SJSA1 (cell line): ENCODE measurements at regions not wholly inside any gene's neighbourhood (a gene's known extent, or its start where the extent isn't known, plus 50 kb on each side); places are given as distances from the start of the nearest gene placed in this dataset.
"Not testable (repeated sequence)": the region's sequence is repeated elsewhere in the genome, so short reads cannot be mapped to it uniquely, and the experiment has no call there.

Experiments used
- DNase-seq, 2 experiments: peaks; one replicate each; pipeline ENCODE4 v3.0.0-alpha.2; 2015 to 2020; ENCODE audit warnings: low spot score in 2 of 2, low read depth in 1 of 2
- H3K27ac ChIP-seq: fragments of 250-450 bp; sonication (Bioruptor Pico); 2 replicates; pipeline ENCODE4 v1.5.1; 2020; ENCODE audit warnings: mild to moderate bottlenecking, moderate library complexity
- H3K27me3 ChIP-seq: fragments of 250-450 bp; sonication (Bioruptor Pico); replicated peaks from 2 replicates; pipeline ENCODE4 v1.5.1; 2020; ENCODE audit warnings: mild to moderate bottlenecking, moderate library complexity
- H3K36me3 ChIP-seq: fragments of 250-450 bp; sonication (Bioruptor Pico); 2 replicates; pipeline ENCODE4 v1.5.1; 2020; ENCODE audit warnings: mild to moderate bottlenecking
- H3K4me1 ChIP-seq: fragments of 250-450 bp; sonication (Bioruptor Pico); replicated peaks from 2 replicates; pipeline ENCODE4 v1.6.1; 2021; ENCODE audit warnings: mild to moderate bottlenecking
- H3K4me3 ChIP-seq: fragments of 250-450 bp; sonication (Bioruptor Pico); 2 replicates; pipeline ENCODE4 v1.5.1; 2020; ENCODE audit warnings: mild to moderate bottlenecking
- H3K9me3 ChIP-seq: fragments of 250-450 bp; sonication (Bioruptor Pico); replicated peaks from 2 replicates; pipeline ENCODE4 v1.5.1; 2020; ENCODE audit warnings: mild to moderate bottlenecking

DNA sequence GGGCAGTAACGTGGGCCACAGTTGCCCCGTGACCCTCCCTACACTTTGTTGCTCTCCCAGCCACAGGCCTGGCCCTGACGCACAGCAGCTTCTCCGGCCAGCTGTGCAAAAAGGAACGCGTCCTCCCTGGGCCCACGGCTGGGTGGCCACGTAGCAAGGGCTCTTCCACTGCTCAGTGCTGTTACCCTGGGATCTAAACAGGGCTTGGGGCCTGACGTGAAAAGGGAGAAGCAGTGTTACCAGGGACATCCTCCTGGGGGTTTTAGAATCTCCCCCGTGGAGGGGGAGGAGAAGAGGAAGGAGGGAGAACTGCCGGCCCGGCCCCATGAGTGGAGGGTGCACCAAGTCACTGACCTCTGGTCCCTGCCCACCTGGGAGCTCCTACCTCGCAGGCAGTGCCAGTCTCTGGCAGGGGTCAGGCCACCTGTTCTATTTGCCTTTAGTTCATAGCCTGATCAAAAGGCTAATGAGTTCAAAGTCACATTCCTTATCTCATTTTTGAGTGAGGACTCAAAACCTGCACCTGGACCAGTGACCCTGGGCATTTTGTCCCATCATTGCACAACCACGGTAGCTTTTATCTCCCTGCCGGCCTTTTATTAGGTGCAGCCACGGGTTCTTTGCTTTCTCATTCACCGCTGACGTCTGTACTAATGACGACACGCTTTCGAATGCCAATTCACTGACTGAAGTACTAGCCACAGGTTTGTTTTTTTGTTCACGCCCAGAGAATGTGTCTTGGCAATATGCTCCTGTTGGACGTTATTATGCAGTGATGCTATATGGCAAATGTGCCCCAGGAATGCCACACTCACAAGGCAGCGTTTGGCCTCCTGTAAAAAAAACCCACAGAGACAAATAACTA lies 4424.6 kb upstream of the TPTE start:
- not testable (repeated sequence) for H3K4me1 ChIP-seq, H3K36me3 ChIP-seq, H3K9me3 ChIP-seq, DNase-seq, H3K27ac ChIP-seq, H3K27me3 ChIP-seq, H3K4me3 ChIP-seq

DNA sequence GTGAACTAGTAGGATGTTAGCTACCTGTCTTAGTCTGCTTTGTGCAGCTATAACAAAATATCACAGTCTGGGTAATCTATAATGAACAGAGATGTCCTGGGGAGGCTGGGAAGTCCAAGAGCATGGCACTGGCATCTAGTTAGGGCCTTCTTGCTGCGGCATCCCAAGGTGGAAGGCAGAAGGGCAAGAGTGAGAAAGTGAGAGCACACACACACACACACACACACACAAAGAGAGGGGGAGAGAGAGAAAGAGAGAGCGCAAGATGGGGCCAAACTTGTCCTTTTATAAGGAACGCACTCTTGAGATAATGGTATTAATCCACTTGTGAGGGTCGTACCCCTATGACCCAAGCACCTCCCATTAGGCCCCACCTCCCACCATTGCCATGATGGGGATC lies 4423.6 kb upstream of the TPTE start:
- not testable (repeated sequence) for H3K27ac ChIP-seq, H3K4me3 ChIP-seq, H3K27me3 ChIP-seq, H3K9me3 ChIP-seq, DNase-seq, H3K36me3 ChIP-seq, H3K4me1 ChIP-seq

DNA sequence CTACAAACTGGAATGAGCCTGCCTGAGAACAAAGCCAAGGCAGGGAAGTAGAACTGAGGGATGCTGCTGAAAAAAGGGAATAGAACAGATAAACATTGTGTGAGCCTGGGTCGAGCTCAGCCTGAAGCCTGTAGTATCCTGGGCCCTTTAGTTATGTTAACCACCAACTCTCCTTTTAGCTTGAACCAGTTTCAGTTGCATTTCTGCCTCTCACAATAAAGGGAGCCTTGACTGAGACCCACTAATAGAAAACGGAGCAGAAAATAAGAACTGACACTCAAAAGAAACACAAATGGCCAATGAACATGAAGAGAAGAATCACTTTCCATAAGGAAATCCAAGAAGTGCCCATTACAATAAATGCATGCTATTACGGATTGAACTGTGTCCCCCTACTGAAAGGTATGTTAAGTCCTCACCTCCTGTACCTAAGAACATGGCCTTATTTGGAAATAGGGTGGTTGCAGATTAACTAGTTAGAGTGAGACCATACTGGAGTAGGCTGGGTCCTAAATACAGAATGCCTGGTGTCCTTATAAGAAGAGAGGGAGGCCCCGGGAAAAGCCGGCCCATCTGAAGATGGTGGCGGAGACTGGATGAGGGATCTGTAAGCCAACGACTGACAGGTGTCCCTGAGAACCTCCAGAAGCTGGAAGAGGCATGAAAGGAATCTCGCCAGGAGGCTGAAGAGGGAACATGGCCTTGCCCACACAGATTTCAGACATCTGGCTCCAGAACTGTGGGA lies 4423.0 kb upstream of the TPTE start:
- not testable (repeated sequence) for H3K27ac ChIP-seq, H3K4me3 ChIP-seq, H3K36me3 ChIP-seq, H3K4me1 ChIP-seq, DNase-seq, H3K27me3 ChIP-seq, H3K9me3 ChIP-seq

DNA sequence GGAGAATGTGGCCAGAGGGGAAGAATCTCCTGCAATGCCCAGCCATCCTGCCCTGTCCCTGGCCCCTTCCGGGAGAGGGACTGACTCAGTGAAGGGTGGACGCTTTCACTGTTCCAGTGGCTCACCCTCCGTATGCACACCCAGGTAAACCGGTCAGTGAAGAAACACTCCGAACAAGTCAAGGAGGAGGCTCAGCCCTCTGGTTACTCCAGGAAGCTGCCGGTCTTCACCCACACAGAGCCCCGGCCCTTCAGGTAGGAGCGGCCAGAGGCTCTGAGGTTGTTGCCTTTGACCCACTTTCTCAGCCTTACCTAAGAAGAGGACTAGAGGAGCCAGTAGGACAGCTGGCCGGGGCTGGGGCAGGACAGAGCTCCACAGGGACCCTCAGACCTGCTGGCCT lies 4419.8 kb upstream of the TPTE start:
- DNase-seq, H3K36me3 ChIP-seq, H3K4me3 ChIP-seq, H3K27ac ChIP-seq, H3K9me3 ChIP-seq, H3K4me1 ChIP-seq, H3K27me3 ChIP-seq: not testable (repeated sequence)

DNA sequence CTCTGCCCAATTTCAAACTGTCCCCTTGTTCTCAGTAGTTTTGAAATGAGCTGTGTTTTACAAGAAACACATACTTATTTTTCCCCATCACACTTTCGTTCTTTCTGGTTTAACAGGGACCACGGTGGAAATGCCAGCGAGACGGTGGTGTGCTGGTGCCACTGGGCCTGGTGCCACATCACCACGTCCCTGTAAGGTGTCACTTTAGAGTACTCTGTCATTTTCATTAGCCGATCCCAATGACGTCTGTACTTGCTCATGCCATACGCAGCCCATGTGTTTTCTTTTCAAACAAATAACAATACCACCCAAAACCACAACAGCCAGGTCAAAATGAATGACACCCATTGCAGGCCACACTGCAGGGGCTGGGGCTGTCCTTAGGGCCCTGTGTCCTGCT lies 4416.8 kb upstream of the TPTE start:
- H3K27me3 ChIP-seq, H3K27ac ChIP-seq, H3K4me3 ChIP-seq, H3K36me3 ChIP-seq, H3K4me1 ChIP-seq, H3K9me3 ChIP-seq, DNase-seq: not testable (repeated sequence)

DNA sequence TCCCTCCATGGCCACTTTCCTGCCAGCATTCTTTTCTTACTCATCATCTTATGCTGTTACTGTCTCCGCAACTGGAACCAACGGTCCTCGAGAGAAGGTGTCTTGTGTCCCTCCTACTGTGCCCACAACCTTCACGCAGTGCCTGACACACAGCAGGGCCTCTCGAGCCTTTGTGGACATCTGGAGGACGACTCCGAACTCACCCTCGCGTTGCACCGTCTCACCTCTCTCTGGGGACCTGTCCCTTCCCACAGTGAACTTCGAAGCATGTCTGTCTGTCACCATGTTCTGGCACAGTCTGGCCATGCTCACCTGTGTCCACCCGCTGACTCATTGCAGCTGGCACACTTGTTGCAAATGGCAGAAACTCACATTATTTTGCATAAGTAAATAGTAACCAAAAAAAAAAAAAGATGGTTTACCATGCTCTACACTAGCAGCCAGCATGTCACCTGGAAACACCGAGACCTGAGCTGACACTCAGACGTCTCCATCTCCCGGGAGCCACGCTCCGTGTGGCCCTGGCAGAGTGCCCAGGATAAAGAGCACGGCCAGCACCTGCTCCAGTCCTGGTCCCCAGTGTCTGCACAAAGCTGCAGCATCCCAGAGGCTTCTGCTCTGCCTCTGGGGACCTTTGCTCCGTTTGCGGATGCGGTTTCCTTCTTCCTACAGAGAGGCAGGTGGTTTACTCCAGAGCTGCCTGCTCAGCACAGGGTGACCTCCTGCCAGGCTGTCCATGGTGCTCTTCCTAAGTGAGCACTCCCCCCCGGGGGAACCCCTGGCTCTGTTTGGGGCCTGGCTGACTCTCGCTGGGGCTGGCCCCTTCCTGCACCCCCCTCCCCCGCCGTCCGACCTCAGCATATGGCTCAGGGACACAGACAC lies 4414.5 kb upstream of the TPTE start:
- H3K9me3 ChIP-seq, H3K4me3 ChIP-seq, H3K27ac ChIP-seq, H3K4me1 ChIP-seq, DNase-seq, H3K36me3 ChIP-seq, H3K27me3 ChIP-seq: not testable (repeated sequence)

DNA sequence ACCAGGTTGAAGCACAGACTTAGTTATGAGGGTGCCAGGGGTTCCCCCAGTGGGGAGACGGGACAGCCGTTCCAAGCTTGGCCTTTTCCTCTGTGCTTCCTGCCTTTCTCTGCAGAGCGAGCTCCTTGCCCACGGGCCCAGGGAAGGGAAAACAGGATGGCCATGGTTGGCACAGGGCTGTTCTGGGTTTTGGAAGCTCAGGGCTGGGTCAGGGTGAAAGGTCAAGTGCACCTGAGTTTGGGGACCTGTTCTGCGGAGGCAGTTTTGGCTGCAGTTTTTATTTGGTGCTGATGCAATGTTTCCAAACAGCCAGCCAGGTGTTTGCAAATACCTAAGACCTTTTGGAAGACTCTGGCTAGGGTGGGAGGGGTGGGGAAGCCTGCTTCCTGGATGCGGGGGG lies 4412.5 kb upstream of the TPTE start:
- H3K36me3 ChIP-seq, H3K27ac ChIP-seq, H3K4me3 ChIP-seq, H3K4me1 ChIP-seq, H3K9me3 ChIP-seq, H3K27me3 ChIP-seq, DNase-seq: not testable (repeated sequence)

GRCh38 chr21:6109774-6110173 lies 4411.6 kb upstream of the TPTE start:
- not testable (repeated sequence) for DNase-seq, H3K27me3 ChIP-seq, H3K36me3 ChIP-seq

GRCh38 chr21:6110716-6111343 lies 4410.6 kb upstream of the TPTE start:
- not testable (repeated sequence) for H3K4me1 ChIP-seq, H3K36me3 ChIP-seq, H3K27me3 ChIP-seq, DNase-seq, H3K4me3 ChIP-seq, H3K9me3 ChIP-seq, H3K27ac ChIP-seq

More at GRCh38 chr21:6109774-6110173, 4411.6 kb upstream of the TPTE start:
- H3K9me3 ChIP-seq, H3K4me3 ChIP-seq, H3K27ac ChIP-seq, H3K4me1 ChIP-seq: not testable (repeated sequence)

DNA sequence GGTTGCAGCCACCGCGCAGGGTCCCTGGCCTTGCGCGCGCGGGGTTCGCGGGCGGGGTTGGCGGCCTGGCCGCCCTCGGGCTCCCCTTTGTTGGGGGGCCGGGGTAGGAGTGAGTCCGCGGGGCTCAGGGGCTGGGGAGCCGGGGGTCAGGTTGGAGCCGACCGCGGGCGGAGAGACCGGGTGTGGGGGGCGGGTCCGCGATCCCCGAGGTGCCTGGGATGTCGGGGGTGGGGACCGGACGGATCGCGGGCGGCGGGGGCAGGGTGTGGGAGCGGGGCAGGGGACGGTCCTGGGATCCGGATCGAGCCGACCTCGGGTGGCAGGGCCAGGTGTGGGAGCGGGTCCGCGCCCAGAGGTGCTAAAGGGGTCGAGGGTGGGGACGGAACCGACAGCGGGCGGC lies 4410.0 kb upstream of the TPTE start:
- H3K9me3 ChIP-seq, H3K36me3 ChIP-seq, DNase-seq, H3K4me3 ChIP-seq, H3K27me3 ChIP-seq, H3K4me1 ChIP-seq, H3K27ac ChIP-seq: not testable (repeated sequence)

- not testable (repeated sequence) for H3K4me1 ChIP-seq, H3K27ac ChIP-seq, H3K9me3 ChIP-seq, H3K4me3 ChIP-seq, DNase-seq, H3K36me3 ChIP-seq, H3K27me3 ChIP-seq
These were observed 4403.0 kb upstream of the TPTE start for GRCh38 chr21:6118336-6118735.

DNA sequence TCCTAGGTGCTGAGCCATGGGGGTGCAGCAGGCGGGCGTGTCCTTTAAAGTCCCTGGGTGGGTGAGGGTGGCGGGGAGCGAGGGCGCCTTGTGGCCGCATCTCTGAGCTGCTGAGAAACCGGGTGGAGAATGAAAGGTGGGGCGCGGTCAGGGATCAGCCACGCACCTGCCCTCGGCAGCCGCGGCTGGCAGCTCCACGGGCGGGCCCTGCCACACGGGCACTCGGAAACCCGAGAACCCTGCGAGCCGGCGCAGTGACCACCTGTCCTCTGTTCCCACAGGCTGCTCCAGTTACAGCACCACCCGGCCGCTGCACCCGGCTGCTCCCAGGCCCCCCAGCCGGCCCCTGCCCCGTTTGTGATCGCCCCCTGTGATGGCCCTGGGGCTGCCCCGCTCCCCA lies 4400.5 kb upstream of the TPTE start:
- H3K9me3 ChIP-seq, H3K4me1 ChIP-seq, H3K36me3 ChIP-seq, DNase-seq, H3K4me3 ChIP-seq, H3K27ac ChIP-seq, H3K27me3 ChIP-seq: not testable (repeated sequence)

DNA sequence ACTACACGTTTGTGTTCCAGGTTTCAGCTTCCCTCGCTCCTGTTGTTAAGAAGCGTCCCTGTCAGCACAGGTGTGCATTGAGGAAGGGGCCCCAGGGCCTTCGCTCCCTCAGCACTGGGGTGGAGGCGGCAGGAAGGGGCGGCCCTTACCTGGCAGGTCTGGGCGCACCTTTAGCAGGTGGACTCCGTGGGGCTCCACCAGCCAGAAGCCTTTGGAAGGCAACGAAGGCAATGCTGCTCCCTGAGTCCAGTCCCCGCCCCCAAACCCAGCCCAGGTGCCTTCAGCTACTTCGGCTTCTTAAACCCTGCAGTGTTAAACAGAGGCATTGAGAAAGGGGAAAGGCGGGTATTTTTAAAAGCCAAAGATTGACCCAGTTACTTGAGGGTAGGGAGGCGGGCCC lies 4398.8 kb upstream of the TPTE start:
- H3K27ac ChIP-seq, H3K4me1 ChIP-seq, H3K4me3 ChIP-seq, H3K27me3 ChIP-seq, H3K9me3 ChIP-seq, DNase-seq, H3K36me3 ChIP-seq: not testable (repeated sequence)
